ENCODE measurements at regions not wholly inside any gene's neighbourhood (a gene's known extent, or its start where the extent isn't known, plus 50 kb on each side); places are given as distances from the start of the nearest gene placed in this dataset.
"Not testable (repeated sequence)": the region's sequence is repeated elsewhere in the genome, so short reads cannot be mapped to it uniquely, and the experiment has no call there.

DNA sequence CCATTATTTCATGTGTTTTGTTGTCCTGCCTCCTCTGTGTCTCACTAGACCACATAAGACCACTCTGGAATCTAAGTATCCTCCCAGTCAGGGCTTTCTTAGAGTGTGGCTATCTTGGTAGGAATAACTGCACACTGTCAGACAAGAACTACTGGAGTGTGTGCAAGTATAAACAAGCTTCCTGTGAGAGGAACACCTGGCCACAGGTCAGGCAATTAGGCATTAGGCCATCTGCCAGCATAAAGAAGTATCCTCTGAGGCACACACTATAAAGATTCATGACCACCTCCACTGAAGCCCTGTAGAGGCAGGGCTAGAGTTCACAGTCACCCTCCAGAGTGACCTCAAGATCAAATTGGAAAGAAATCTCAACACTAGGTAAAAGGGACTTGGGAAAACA lies 507.0 kb upstream of the PABPC4L start:
- TF ChIP-seq EZH2phosphoT487 (IDR thresholded peaks at IDR 0.05; ENCODE audit: insufficient read depth, low read depth) (no peak), EZH2 (IDR thresholded peaks at IDR 0.05; ENCODE audit: insufficient read depth, poor library complexity, severe bottlenecking) (no peak)
- Histone ChIP-seq H2AFZ (no peak overlapping the region), H3K4me1 (ENCODE audit: insufficient read depth) (no peaks in the 10 kb centered on the region), H3K9me2 (ENCODE audit: insufficient read depth) (no peaks in the 10 kb centered on the region), H3F3A (ENCODE audit: insufficient read depth) (no peaks in the 10 kb centered on the region), H3K9ac (no peak overlapping the region), H3K36me3 (ENCODE audit: low read depth) (no peaks in the 10 kb centered on the region), H3K27ac (no peak overlapping the region), H3K79me2 (ENCODE audit: insufficient read depth) (no peaks in the 10 kb centered on the region), H4K20me1 (ENCODE audit: insufficient read depth) (no peaks in the 10 kb centered on the region), H3K9me3 (ENCODE audit: low read depth) (no peaks in the 10 kb centered on the region), H3K27me3 (replicated peaks; ENCODE audit: insufficient read depth) (no peaks in the 10 kb centered on the region), H3K4me3 (no peak overlapping the region), H3K4me2 (ENCODE audit: unreplicated experiment) (no peak overlapping the region)
- DNase-seq: no peak
- in situ Hi-C loops (cut with MboI): no loop called here

DNA sequence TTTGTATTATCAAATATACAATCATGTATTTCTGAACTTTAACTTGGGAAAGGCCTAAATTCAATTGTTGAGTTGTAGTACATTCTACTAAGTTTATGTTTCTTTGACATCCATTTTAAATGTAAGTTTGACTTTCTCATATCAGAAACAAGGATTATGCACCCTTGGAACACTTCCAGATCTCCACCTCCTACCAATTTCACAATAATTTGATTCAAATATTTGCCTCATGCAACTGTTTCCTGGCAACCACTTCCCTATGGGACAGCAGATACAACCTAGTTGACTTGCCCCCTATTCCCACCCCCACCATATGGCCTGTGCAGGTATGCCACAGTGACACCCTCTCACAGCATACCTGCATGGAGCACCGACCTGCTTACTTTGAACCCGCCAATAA lies 506.4 kb upstream of the PABPC4L start:
- in situ Hi-C loops (cut with MboI): no loop called here
- no peaks in the 10 kb centered on the region for H3K9me3 ChIP-seq (ENCODE audit: low read depth)
- WGBS, 2 experiments (ENCODE audit: low coverage in 1 of 2, low lambda C conversion rate in 2 of 2, missing lambda C conversion rate in 2 of 2): 35 to 36% methylated on average over 2 of the region's 2 CpGs
- H3K4me1 ChIP-seq (ENCODE audit: insufficient read depth): no peaks in the 10 kb centered on the region
- H3K4me2 ChIP-seq (ENCODE audit: unreplicated experiment): no peak overlapping the region
- no peak overlapping the region for H3K27ac ChIP-seq
- no peak for TF ChIP-seq EZH2phosphoT487 (IDR thresholded peaks at IDR 0.05; ENCODE audit: insufficient read depth, low read depth)
- no peaks in the 10 kb centered on the region for H4K20me1 ChIP-seq (ENCODE audit: insufficient read depth)
- no peaks in the 10 kb centered on the region for H3K9me2 ChIP-seq (ENCODE audit: insufficient read depth)
- H3F3A ChIP-seq (ENCODE audit: insufficient read depth): no peaks in the 10 kb centered on the region
- H3K9ac ChIP-seq: no peak overlapping the region
- no peaks in the 10 kb centered on the region for H3K79me2 ChIP-seq (ENCODE audit: insufficient read depth)
- no peak for DNase-seq
- no peak overlapping the region for H2AFZ ChIP-seq
- H3K27me3 ChIP-seq (replicated peaks; ENCODE audit: insufficient read depth): no peaks in the 10 kb centered on the region
- no peaks in the 10 kb centered on the region for H3K36me3 ChIP-seq (ENCODE audit: low read depth)
- H3K4me3 ChIP-seq: no peak overlapping the region

DNA sequence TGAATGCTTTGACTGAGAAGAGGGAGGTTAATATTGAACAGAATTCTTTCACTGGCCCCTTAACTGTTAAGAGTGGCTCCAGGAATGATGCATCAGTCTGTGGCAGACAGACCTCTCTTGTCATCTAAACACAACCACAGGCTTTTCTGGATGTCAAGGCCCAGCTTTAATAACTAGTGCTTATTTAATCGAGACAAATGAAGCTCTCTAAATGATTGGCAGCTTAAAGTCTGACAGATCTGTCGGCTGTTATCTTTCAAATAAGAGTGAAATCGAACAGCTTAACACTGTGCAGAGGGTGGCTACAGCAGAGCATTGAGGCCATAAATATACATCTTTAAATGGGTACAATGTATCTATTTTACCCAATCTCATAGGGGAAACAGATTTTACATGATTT lies 500.8 kb upstream of the PABPC4L start:
- H3K79me2 ChIP-seq (ENCODE audit: insufficient read depth): no peaks in the 10 kb centered on the region
- WGBS, 2 experiments (ENCODE audit: low coverage in 1 of 2, low lambda C conversion rate in 2 of 2, missing lambda C conversion rate in 2 of 2): 9 to 10% methylated on average over 3 of the region's 3 CpGs
- no peaks in the 10 kb centered on the region for H3K27me3 ChIP-seq (replicated peaks; ENCODE audit: insufficient read depth)
- H2AFZ ChIP-seq: no peak overlapping the region
- no peaks in the 10 kb centered on the region for H3F3A ChIP-seq (ENCODE audit: insufficient read depth)
- H3K4me2 ChIP-seq (ENCODE audit: unreplicated experiment): no peak overlapping the region
- H3K9me3 ChIP-seq (ENCODE audit: low read depth): no peaks in the 10 kb centered on the region
- no peaks in the 10 kb centered on the region for H3K9me2 ChIP-seq (ENCODE audit: insufficient read depth)
- in situ Hi-C loops (cut with MboI): no loop called here
- no peak overlapping the region for H3K27ac ChIP-seq
- no peak overlapping the region for H3K9ac ChIP-seq
- no peak for DNase-seq
- H3K4me1 ChIP-seq (ENCODE audit: insufficient read depth): no peaks in the 10 kb centered on the region
- H3K36me3 ChIP-seq (ENCODE audit: low read depth): no peaks in the 10 kb centered on the region
- TF ChIP-seq EZH2 (IDR thresholded peaks at IDR 0.05; ENCODE audit: insufficient read depth, poor library complexity, severe bottlenecking): no peak
- no peak for TF ChIP-seq EZH2phosphoT487 (IDR thresholded peaks at IDR 0.05; ENCODE audit: insufficient read depth, low read depth)
- H4K20me1 ChIP-seq (ENCODE audit: insufficient read depth): no peaks in the 10 kb centered on the region
- H3K4me3 ChIP-seq: no peak overlapping the region

DNA sequence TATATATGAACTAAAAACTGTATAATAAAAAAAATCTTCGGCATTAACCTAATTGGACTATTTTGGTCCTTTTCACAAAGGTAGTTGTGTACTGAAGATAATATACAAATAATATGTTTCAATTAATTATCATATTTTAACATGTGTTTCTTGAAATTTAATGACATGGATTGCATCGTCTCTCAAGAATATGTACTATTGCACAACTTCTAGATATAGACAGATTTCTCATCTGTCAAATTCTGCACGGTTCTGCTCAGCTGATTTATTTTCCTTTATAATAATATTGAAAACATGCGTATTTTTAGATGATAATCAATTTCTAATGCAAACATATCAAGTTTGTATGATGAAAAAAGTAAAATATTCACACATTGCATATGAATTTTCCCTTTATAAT lies 498.7 kb upstream of the PABPC4L start:
- H3K9me2 ChIP-seq (ENCODE audit: insufficient read depth): no peaks in the 10 kb centered on the region
- H3K9me3 ChIP-seq (ENCODE audit: low read depth): no peaks in the 10 kb centered on the region
- no peaks in the 10 kb centered on the region for H3K36me3 ChIP-seq (ENCODE audit: low read depth)
- in situ Hi-C loops (cut with MboI): no loop called here
- TF ChIP-seq EZH2phosphoT487 (IDR thresholded peaks at IDR 0.05; ENCODE audit: insufficient read depth, low read depth) (no peak), EZH2 (IDR thresholded peaks at IDR 0.05; ENCODE audit: insufficient read depth, poor library complexity, severe bottlenecking) (no peak)
- H2AFZ ChIP-seq: no peak overlapping the region
- H3K4me3 ChIP-seq: no peak overlapping the region
- H3K4me2 ChIP-seq (ENCODE audit: unreplicated experiment): no peak overlapping the region
- 11 to 12% methylated on average over 4 of the region's 4 CpGs for WGBS, 2 experiments (ENCODE audit: low coverage in 1 of 2, low lambda C conversion rate in 2 of 2, missing lambda C conversion rate in 2 of 2)
- H3K4me1 ChIP-seq (ENCODE audit: insufficient read depth): no peaks in the 10 kb centered on the region
- H3F3A ChIP-seq (ENCODE audit: insufficient read depth): no peaks in the 10 kb centered on the region
- H3K27me3 ChIP-seq (replicated peaks; ENCODE audit: insufficient read depth): no peaks in the 10 kb centered on the region
- H3K79me2 ChIP-seq (ENCODE audit: insufficient read depth): no peaks in the 10 kb centered on the region
- no peaks in the 10 kb centered on the region for H4K20me1 ChIP-seq (ENCODE audit: insufficient read depth)
- no peak for DNase-seq
- H3K9ac ChIP-seq: no peak overlapping the region
- no peak overlapping the region for H3K27ac ChIP-seq

DNA sequence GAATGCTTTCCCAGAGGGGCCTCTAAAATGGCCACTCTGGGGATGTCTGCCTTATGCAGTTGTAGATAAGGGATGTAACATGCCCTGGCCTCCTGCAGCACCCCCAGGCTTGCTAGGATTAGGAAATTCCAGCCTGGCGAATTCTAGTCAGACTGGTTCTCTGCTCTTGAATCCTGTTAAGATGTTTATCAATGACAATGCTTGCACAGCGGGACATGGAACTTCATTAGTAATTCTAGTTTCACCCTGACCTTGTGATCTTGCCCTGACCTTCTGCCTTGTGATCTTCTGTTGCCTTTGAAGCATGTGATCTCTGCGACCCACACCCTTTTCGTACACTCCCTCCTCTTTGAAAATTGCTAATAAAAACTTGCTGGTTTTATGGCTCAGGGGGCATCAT lies 497.2 kb upstream of the PABPC4L start:
- H3K9ac ChIP-seq; H3K9me3 ChIP-seq (ENCODE audit: low read depth); DNase-seq; H2AFZ ChIP-seq; H3K4me2 ChIP-seq (ENCODE audit: unreplicated experiment); H3K79me2 ChIP-seq (ENCODE audit: insufficient read depth); H3K4me3 ChIP-seq; H3K27me3 ChIP-seq (replicated peaks; ENCODE audit: insufficient read depth); H3F3A ChIP-seq (ENCODE audit: insufficient read depth); H3K36me3 ChIP-seq (ENCODE audit: low read depth); H3K27ac ChIP-seq; in situ Hi-C loops (cut with MboI); H3K4me1 ChIP-seq (ENCODE audit: insufficient read depth); H3K9me2 ChIP-seq (ENCODE audit: insufficient read depth); H4K20me1 ChIP-seq (ENCODE audit: insufficient read depth): not testable (repeated sequence)
- 23 to 34% methylated on average over 4 of the region's 4 CpGs for WGBS, 2 experiments (ENCODE audit: low coverage in 1 of 2, low lambda C conversion rate in 2 of 2, missing lambda C conversion rate in 2 of 2)

All from GM23248 (cell line).